Right renal cortex interstitium (tissue), 3 donors: ENCODE measurements at regions not wholly inside any gene's neighbourhood (a gene's known extent, or its start where the extent isn't known, plus 50 kb on each side); places are given as distances from the start of the nearest gene placed in this dataset.
"Not testable (repeated sequence)": the region's sequence is repeated elsewhere in the genome, so short reads cannot be mapped to it uniquely, and the experiment has no call there.

ENCODE experiments used
- DNase-seq, 3 donors: peaks; one replicate each; pipeline ENCODE4 v3.0.0-alpha.2; 2013; ENCODE audit warnings: low read depth in 3 of 3, low spot score in 2 of 3

DNA sequence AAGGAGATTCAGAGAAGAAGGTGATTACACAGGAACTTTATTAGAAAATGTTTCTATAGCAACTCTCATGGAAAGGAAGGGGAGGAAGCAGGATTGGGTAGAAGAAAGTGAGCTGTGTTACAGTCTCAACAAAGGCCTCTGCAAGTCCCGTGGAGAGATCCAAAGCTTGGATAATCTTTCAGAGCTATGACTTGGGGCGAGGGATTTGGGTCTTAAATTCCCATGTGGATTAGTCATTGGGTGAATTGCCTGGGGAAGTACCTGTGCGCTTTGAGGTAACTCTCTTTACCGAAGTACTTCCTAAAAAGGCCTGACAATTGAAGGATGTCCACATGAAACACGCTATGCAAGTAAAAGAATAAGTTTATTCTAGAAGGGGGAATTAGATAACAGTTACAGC is 133.8 kb upstream of the ANKRD50 start:
- no peak for DNase-seq

- DNase-seq = no peak
These were observed 127.4 kb upstream of the ANKRD50 start for GRCh38 chr4:124839786-124840390.

- no peak for DNase-seq
These were observed 121.4 kb upstream of the ANKRD50 start for GRCh38 chr4:124833831-124834505.

DNA sequence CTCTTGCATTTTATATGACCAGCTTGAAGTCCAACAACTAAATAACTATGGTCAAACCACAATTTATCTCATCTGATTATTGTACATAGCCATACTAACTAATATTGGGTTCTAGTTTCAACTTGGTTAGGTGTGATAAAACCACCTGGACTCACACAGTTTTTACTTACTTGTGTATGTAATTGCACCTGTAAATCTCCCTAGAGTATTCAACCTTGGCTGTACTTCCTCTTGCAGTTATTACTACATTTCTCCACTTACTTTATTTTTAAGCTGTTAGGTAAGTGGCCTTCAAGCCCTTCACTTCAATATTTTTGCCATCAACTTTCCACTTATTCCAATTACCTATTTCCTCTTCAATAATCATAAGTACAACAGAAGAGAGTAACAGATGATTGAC is 115.8 kb upstream of the ANKRD50 start:
- no peak for DNase-seq

DNA sequence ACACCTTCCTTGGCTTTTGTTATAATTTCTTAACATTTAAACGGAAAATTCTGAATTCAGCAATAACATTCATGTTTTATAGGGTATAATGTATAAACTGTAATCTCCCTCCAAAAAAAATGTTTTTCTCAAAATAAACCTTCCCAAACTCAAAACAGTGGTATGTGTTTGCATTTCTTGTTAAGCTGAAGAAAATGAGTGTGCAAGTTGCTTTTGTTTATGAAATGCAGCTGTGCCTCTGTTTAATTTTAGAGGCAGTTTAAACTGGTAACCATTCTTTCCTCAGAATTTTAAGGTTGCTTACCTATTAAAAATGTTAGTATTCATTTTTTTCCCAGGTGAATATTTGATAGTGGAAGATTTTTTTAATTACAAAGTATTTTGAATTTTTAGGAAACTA is 105.0 kb upstream of the ANKRD50 start:
- no peak for DNase-seq

- DNase-seq = not testable (repeated sequence)
These were observed 99.7 kb upstream of the ANKRD50 start for GRCh38 chr4:124812203-124812602.

DNA sequence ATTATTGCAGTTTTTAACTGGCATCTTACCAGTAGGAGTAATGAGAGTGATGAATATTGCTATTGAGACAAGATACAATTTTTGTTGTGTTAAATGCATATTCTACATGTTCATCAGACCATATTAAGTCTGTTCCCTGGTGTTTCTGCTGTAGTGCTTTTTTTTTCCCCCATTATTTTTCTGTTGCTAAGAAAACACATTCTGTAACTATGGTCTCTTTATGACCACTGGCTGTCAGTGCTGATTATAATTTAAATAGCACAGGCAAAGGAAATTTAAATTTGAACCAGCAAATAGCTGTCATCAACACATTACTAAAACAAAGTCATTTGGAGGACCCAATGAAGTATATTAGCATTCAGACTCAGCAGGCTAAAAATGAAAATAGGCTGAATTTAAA is 98.3 kb upstream of the ANKRD50 start:
- peak in 2 of 3 donors; percentile 15 to 31 for DNase-seq

DNA sequence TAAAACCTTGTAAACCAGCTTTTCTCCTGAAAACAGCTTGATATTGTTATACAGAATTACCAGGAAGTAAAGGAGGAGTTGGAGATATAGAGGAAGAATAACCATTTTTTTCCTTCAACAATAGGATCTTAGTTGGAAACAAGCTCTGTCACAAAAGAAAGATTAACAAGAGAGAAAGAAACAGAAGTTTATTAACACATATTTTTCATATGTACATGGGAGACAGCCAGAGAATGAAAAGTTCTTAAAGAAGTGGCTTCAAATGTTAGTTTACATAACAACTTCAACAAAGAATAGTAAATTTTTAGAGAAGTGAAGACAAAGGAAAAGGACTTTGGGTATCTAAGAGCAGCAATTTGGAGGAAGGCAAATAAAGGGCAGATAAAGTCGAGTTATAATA is 94.9 kb upstream of the ANKRD50 start:
- no peak for DNase-seq

GRCh38 chr4:124806403-124806802 is 93.9 kb upstream of the ANKRD50 start:
- no peak for DNase-seq

DNA sequence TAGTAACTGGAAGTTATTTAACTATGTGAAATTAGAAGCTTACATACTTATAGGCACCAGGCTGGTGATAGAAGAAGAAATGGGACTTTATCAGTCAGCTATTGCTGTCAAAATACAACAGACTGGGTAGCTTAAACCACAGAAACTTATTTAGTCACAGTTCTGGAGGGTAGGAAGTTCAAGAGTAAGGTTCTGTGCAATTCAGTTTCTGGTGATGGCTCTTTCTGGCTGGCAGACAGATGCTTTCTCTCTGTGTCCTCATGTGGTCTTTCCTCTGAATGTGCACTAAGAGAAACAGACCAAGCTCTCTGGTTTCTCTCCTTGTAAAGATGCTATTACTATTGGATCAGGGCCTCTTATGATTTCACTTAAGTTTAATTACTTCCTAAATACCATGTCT is 92.1 kb upstream of the ANKRD50 start:
- DNase-seq = no peak

- no peak for DNase-seq
These were observed 91.5 kb upstream of the ANKRD50 start for GRCh38 chr4:124804041-124804440.

- DNase-seq = no peak
These were observed 91.1 kb upstream of the ANKRD50 start for GRCh38 chr4:124803641-124804040.

GRCh38 chr4:124803026-124803425 is 90.5 kb upstream of the ANKRD50 start:
- no peak for DNase-seq

GRCh38 chr4:124797223-124797622 is 84.7 kb upstream of the ANKRD50 start:
- no peak for DNase-seq

DNA sequence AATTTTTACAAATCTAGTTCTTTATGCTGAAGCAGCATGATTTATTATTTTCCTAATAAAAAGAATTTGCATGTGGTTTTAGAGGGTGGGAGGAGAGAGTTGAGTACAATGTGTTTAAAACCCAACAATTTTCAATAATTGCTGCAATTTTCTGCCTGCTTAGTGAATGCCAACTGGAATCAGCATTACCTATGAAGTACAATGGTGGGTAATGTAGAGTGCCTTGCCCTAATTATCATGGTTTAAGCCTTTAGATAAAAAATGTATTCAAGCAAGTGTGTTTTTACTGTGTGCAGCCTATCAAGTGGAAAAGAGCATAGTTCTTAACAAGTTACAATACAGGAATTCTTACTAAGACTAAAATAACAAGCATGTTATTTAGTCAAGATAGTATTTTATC is 77.9 kb upstream of the ANKRD50 start:
- no peak for DNase-seq

GRCh38 chr4:124786634-124787033 is 74.1 kb upstream of the ANKRD50 start:
- DNase-seq = no peak

- DNase-seq = no peak
These were observed 73.1 kb upstream of the ANKRD50 start for GRCh38 chr4:124785645-124786044.

DNA sequence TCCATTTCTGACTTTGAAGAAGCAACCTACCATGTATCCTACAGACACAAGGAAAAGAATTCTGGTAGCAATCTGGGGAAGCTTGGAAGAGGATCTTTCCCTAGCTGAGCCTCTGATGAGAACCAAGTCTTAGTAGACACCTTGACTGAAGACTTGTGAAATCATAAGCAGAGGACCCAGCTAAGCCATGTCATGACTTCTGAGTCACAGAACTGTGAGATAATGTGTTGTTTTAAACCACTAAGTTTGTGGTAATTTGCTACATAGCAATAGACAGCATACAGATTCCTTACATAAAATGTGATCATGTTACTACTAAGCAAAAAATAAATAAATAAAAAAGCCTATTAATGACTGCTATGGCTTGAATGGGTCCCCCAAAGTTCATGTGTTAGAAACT is 71.3 kb upstream of the ANKRD50 start:
- DNase-seq = no peak

- no peak for DNase-seq
These were observed 64.5 kb upstream of the ANKRD50 start for GRCh38 chr4:124777007-124777406.

- DNase-seq = no peak
These were observed 56.2 kb upstream of the ANKRD50 start for GRCh38 chr4:124768596-124769365.

- DNase-seq = no peak
These were observed 50.4 kb upstream of the ANKRD50 start for GRCh38 chr4:124762956-124763355.
